ENCODE measurements at regions not wholly inside any gene's neighbourhood (a gene's known extent, or its start where the extent isn't known, plus 50 kb on each side); places are given as distances from the start of the nearest gene placed in this dataset.

- no peak overlapping the region for H3K27ac ChIP-seq
- no peak for TF ChIP-seq CTCF (IDR thresholded peaks at IDR 0.05; ENCODE audit: low read depth, low read length)
These were observed 383.7 kb downstream of the DMAC1 start for GRCh38 chr9:7415836-7416235.

GRCh38 chr9:7408845-7409244 is 390.7 kb downstream of the DMAC1 start:
- TF ChIP-seq CTCF (IDR thresholded peaks at IDR 0.05; ENCODE audit: low read depth, low read length) = no peak
- Histone ChIP-seq H3K27ac (no peak overlapping the region), H3K9me3 (ENCODE audit: severe bottlenecking) (no peaks in the 10 kb centered on the region), H3K4me3 (ENCODE audit: low read depth, low read length) (no peak overlapping the region), H3K27me3 (ENCODE audit: insufficient read depth, low read depth, severe bottlenecking) (no peaks in the 10 kb centered on the region), H3K36me3 (no peaks in the 10 kb centered on the region)
- no peak for DNase-seq

More at GRCh38 chr9:7415836-7416235, 383.7 kb downstream of the DMAC1 start:
- Histone ChIP-seq H3K9me3 (ENCODE audit: severe bottlenecking) (no peaks in the 10 kb centered on the region), H3K4me3 (ENCODE audit: low read depth, low read length) (no peak overlapping the region), H3K27me3 (ENCODE audit: insufficient read depth, low read depth, severe bottlenecking) (no peaks in the 10 kb centered on the region), H3K36me3 (no peaks in the 10 kb centered on the region)
- DNase-seq = no peak

- no peaks in the 10 kb centered on the region for H3K36me3 ChIP-seq
- DNase-seq = no peak
- TF ChIP-seq CTCF (IDR thresholded peaks at IDR 0.05; ENCODE audit: low read depth, low read length) = no peak
- no peak overlapping the region for H3K4me3 ChIP-seq (ENCODE audit: low read depth, low read length)
- H3K27me3 ChIP-seq (ENCODE audit: insufficient read depth, low read depth, severe bottlenecking) = no peaks in the 10 kb centered on the region
- no peaks in the 10 kb centered on the region for H3K9me3 ChIP-seq (ENCODE audit: severe bottlenecking)
- no peak overlapping the region for H3K27ac ChIP-seq
These were observed 392.3 kb downstream of the DMAC1 start for GRCh38 chr9:7407246-7407645.

- Histone ChIP-seq H3K4me3 (ENCODE audit: low read depth, low read length) (no peak overlapping the region), H3K27ac (no peak overlapping the region), H3K36me3 (no peaks in the 10 kb centered on the region), H3K9me3 (ENCODE audit: severe bottlenecking) (no peaks in the 10 kb centered on the region), H3K27me3 (ENCODE audit: insufficient read depth, low read depth, severe bottlenecking) (no peaks in the 10 kb centered on the region)
- no peak for TF ChIP-seq CTCF (IDR thresholded peaks at IDR 0.05; ENCODE audit: low read depth, low read length)
- DNase-seq = no peak
These were observed 393.5 kb downstream of the DMAC1 start for GRCh38 chr9:7405924-7406604.

- no peak for DNase-seq
- Histone ChIP-seq H3K9me3 (ENCODE audit: severe bottlenecking) (no peaks in the 10 kb centered on the region), H3K36me3 (no peaks in the 10 kb centered on the region), H3K27ac (no peak overlapping the region), H3K27me3 (ENCODE audit: insufficient read depth, low read depth, severe bottlenecking) (no peaks in the 10 kb centered on the region), H3K4me3 (ENCODE audit: low read depth, low read length) (no peak overlapping the region)
- TF ChIP-seq CTCF (IDR thresholded peaks at IDR 0.05; ENCODE audit: low read depth, low read length) = no peak
These were observed 395.6 kb downstream of the DMAC1 start for GRCh38 chr9:7403839-7404487.

Measured in WERI-Rb-1 (cell line).